ENCODE measurements at regions not wholly inside any gene's neighbourhood (a gene's known extent, or its start where the extent isn't known, plus 50 kb on each side); places are given as distances from the start of the nearest gene placed in this dataset.

DNA sequence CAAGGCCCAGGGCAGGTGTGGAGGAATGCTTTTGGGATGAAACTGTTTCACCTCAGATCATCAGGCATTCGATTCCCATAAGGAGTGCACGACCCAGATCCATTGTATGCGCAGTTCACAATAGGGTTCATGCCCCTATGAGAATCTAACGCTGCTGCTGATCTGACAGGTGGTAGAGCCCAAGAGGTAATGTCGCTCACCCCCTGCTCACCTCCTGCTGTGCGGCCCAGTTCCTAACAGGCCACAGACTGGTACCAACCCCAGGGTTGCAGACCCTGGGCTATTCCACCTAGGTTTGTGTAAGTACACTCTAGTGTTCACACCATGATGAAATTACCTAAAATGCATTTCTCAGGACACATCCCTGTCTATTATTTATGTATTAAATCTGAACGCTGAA lies 72.5 kb downstream of the COPS8 start:
- H3K4me3 ChIP-seq (ENCODE audit: low read depth in 1 of 5, low read length in 5 of 5): no peak overlapping the region
- H3K9ac ChIP-seq (ENCODE audit: low read length in 5 of 5): no peak overlapping the region
- peaks cover 5 to 28% (median 9%) of the 10 kb centered on the region in 5 donors for H3K27me3 ChIP-seq (ENCODE audit: control insufficient read depth in 5 of 5, insufficient read depth in 4 of 5, low read length in 5 of 5)
- H3K36me3 ChIP-seq (ENCODE audit: control insufficient read depth in 5 of 5, insufficient read depth in 5 of 5, low read length in 5 of 5): no peaks in the 10 kb centered on the region
- no peak overlapping the region for H3K27ac ChIP-seq (ENCODE audit: low read depth, low read length)
- peaks cover 6 to 35% (median 26%) of the 10 kb centered on the region in 5 donors for H3K4me1 ChIP-seq (ENCODE audit: control insufficient read depth in 5 of 5, insufficient read depth in 5 of 5, low read length in 5 of 5)
- H3K9me3 ChIP-seq (ENCODE audit: control insufficient read depth in 5 of 5, low read length in 5 of 5): no peaks in the 10 kb centered on the region

DNA sequence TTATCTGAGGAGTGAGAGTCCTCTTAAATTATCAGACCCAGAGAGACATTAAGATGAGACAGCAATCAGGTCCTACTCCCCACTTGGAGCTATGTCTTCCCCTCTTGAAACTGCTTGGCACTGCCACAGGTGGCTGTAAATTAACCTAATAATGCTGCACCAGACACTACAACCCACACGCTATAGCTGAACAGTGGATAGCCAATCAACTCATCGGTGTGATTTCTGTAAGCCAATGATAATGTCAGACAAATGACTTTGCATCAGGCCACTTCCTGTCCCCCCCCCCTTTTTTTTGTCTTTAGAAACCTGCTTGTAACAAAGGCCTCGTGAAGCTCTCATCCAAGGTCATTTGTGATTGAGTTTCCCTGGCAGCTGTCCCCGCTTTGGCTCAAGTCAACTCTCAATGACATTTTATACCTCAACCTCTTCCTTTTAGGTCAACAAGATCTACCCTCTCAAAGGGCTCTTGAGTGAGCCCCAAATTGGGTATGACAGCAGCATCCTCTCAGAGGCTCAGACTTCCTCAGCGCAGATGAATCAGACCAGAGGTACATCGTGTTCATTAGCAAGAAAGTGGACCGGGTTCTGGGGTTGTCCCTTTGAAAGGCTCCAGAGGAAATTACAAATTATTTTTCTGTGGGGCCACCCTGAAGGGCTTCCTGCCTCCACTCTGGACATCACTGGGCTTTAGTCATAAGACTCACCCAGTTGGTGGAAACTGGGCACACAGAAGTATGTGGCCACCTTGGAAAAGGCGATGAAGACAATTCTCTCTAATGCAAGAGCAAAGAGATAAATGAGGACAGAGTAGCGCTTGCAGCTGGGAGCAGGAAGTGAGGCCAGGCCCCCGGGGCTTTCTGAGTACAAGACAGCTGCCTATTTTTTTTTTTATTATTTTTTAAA lies 73.6 kb downstream of the COPS8 start:
- H3K9me3 ChIP-seq (ENCODE audit: control insufficient read depth in 5 of 5, low read length in 5 of 5): no peaks in the 10 kb centered on the region
- H3K27ac ChIP-seq (ENCODE audit: low read depth, low read length): no peak overlapping the region
- peaks cover 6 to 35% (median 26%) of the 10 kb centered on the region in 5 donors for H3K4me1 ChIP-seq (ENCODE audit: control insufficient read depth in 5 of 5, insufficient read depth in 5 of 5, low read length in 5 of 5)
- H3K9ac ChIP-seq (ENCODE audit: low read length in 5 of 5): no peak overlapping the region
- H3K36me3 ChIP-seq (ENCODE audit: control insufficient read depth in 5 of 5, insufficient read depth in 5 of 5, low read length in 5 of 5): no peaks in the 10 kb centered on the region
- H3K4me3 ChIP-seq (ENCODE audit: low read depth in 1 of 5, low read length in 5 of 5): no peak overlapping the region
- peaks cover 5 to 28% (median 9%) of the 10 kb centered on the region in 5 donors for H3K27me3 ChIP-seq (ENCODE audit: control insufficient read depth in 5 of 5, insufficient read depth in 4 of 5, low read length in 5 of 5)

DNA sequence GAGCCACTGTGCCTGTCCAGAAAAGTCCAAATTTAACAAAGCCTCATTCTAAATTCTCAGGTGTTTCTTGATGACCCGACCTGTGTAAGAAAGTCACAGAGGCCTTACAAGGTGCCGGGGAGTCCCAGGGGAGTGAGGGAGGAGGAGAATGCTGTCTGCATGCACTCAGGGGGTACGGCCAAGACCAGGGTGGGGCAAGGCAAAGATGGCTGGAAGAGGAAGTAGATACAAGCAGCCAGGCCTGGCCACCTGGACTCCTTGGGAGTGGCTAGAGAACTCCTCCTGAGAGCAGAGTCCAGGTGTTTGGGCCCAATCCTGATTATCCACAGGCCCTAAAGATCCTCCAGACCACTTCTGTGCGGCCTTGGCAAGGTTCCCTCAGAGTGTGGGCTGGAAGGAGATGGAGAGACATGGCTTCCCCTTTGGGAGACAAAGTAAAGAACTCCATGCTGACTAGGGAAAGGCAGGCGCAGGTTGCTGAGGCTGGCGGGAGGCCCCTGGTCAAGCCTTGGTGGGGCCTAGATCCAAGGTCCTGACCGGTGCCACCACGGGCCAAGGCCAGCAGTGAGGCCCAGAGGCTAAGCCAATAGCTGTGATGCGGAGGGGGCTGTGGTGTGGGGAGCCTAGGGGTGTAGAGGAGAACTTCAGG lies 74.7 kb downstream of the COPS8 start:
- Histone ChIP-seq H3K9ac (ENCODE audit: low read length in 5 of 5) (no peak overlapping the region), H3K36me3 (ENCODE audit: control insufficient read depth in 5 of 5, insufficient read depth in 5 of 5, low read length in 5 of 5) (no peaks in the 10 kb centered on the region), H3K4me1 (ENCODE audit: control insufficient read depth in 5 of 5, insufficient read depth in 5 of 5, low read length in 5 of 5) (peaks cover 6 to 33% (median 25%) of the 10 kb centered on the region in 5 donors), H3K4me3 (ENCODE audit: low read depth in 1 of 5, low read length in 5 of 5) (no peak overlapping the region), H3K9me3 (ENCODE audit: control insufficient read depth in 5 of 5, low read length in 5 of 5) (no peaks in the 10 kb centered on the region), H3K27ac (ENCODE audit: low read depth, low read length) (peak overlapping the region; percentile 58), H3K27me3 (ENCODE audit: control insufficient read depth in 5 of 5, insufficient read depth in 4 of 5, low read length in 5 of 5) (peaks cover 5 to 23% (median 8%) of the 10 kb centered on the region in 5 donors)

DNA sequence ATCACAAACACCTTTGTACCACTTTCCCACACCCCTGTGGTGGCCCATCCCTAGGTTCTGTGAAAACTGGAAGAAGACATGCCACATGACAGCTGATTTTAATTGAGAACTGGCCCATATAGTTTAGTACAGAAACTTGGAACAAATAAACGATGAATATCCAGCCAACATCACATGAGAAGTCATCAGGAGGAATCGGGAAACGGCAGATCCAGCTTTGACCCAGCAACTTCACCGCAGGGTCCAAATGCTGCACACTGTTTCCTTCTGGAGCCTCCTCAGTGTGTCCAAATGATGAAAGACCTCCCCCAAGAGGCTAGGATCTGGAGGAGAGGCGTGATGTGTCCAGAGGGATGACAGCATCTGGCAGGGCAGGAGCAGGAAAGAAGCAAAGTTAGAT lies 75.5 kb downstream of the COPS8 start:
- H3K27ac ChIP-seq (ENCODE audit: low read depth, low read length): peak overlapping the region; percentile 58
- peaks cover 4 to 16% (median 8%) of the 10 kb centered on the region in 5 donors for H3K27me3 ChIP-seq (ENCODE audit: control insufficient read depth in 5 of 5, insufficient read depth in 4 of 5, low read length in 5 of 5)
- no peak overlapping the region for H3K4me3 ChIP-seq (ENCODE audit: low read depth in 1 of 5, low read length in 5 of 5)
- H3K36me3 ChIP-seq (ENCODE audit: control insufficient read depth in 5 of 5, insufficient read depth in 5 of 5, low read length in 5 of 5): no peaks in the 10 kb centered on the region
- no peaks in the 10 kb centered on the region for H3K9me3 ChIP-seq (ENCODE audit: control insufficient read depth in 5 of 5, low read length in 5 of 5)
- H3K9ac ChIP-seq (ENCODE audit: low read length in 5 of 5): no peak overlapping the region
- peaks cover 4 to 26% (median 20%) of the 10 kb centered on the region in 5 donors for H3K4me1 ChIP-seq (ENCODE audit: control insufficient read depth in 5 of 5, insufficient read depth in 5 of 5, low read length in 5 of 5)

DNA sequence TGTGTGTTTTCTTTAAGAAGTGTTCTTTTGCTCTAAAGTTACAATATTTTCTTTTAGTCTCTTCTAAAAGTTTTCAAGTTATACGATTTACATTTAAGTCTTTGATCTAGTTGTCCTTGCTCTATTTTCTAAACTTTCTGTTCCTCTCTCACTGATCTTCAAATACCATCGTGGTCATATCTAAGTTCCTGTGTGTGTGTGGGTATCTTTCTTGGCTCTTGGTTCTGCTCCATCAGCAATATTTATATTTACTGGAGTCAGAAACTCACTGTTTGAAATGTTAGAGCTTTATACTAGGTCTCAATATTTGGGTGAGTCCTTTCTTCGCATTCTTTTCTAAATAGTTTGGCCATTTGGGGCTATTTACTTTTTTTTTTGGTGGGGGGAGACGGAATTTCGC lies 77.3 kb downstream of the COPS8 start:
- Histone ChIP-seq H3K9ac (ENCODE audit: low read length in 5 of 5) (no peak overlapping the region), H3K27me3 (ENCODE audit: control insufficient read depth in 5 of 5, insufficient read depth in 4 of 5, low read length in 5 of 5) (peaks cover 0 to 8% (median 0%) of the 10 kb centered on the region in 5 donors), H3K9me3 (ENCODE audit: control insufficient read depth in 5 of 5, low read length in 5 of 5) (peaks cover 0 to 2% (median 0%) of the 10 kb centered on the region in 5 donors), H3K27ac (ENCODE audit: low read depth, low read length) (no peak overlapping the region), H3K4me1 (ENCODE audit: control insufficient read depth in 5 of 5, insufficient read depth in 5 of 5, low read length in 5 of 5) (peaks cover 0 to 15% (median 12%) of the 10 kb centered on the region in 5 donors), H3K4me3 (ENCODE audit: low read depth in 1 of 5, low read length in 5 of 5) (no peak overlapping the region), H3K36me3 (ENCODE audit: control insufficient read depth in 5 of 5, insufficient read depth in 5 of 5, low read length in 5 of 5) (no peaks in the 10 kb centered on the region)

DNA sequence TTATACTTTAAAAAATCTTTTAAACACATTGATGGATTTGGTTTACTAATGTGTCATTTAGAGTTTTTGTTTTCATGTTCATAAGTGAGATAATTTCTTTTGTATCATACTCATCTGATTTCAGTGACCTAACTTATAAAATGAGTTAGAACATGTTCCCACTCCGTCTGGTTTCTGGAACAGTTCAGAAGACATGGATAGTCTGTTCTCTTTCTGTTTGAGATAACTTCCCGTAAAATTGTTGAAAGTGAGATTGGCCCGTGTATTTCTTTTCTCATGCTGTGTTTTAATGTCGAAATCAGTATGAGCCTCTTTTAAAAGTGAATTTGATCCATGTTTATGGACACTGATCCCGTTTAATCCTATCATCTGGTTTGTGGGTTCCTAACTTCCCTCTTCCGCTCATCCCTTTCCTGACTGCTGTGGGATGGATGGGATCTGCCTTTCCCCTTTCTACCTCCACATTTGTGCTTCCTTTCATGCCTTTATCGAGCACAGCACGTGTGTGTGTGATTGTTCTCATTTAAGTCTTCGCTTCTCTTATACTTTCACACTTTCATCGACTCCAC lies 78.9 kb downstream of the COPS8 start:
- H3K9ac ChIP-seq (ENCODE audit: low read length in 5 of 5): no peak overlapping the region
- peaks cover 0 to 3% (median 2%) of the 10 kb centered on the region in 5 donors for H3K9me3 ChIP-seq (ENCODE audit: control insufficient read depth in 5 of 5, low read length in 5 of 5)
- H3K27me3 ChIP-seq (ENCODE audit: control insufficient read depth in 5 of 5, insufficient read depth in 4 of 5, low read length in 5 of 5): peaks cover 0 to 8% (median 0%) of the 10 kb centered on the region in 5 donors
- H3K4me3 ChIP-seq (ENCODE audit: low read depth in 1 of 5, low read length in 5 of 5): no peak overlapping the region
- no peak overlapping the region for H3K27ac ChIP-seq (ENCODE audit: low read depth, low read length)
- H3K36me3 ChIP-seq (ENCODE audit: control insufficient read depth in 5 of 5, insufficient read depth in 5 of 5, low read length in 5 of 5): no peaks in the 10 kb centered on the region
- peaks cover 4 to 18% (median 12%) of the 10 kb centered on the region in 5 donors for H3K4me1 ChIP-seq (ENCODE audit: control insufficient read depth in 5 of 5, insufficient read depth in 5 of 5, low read length in 5 of 5)

DNA sequence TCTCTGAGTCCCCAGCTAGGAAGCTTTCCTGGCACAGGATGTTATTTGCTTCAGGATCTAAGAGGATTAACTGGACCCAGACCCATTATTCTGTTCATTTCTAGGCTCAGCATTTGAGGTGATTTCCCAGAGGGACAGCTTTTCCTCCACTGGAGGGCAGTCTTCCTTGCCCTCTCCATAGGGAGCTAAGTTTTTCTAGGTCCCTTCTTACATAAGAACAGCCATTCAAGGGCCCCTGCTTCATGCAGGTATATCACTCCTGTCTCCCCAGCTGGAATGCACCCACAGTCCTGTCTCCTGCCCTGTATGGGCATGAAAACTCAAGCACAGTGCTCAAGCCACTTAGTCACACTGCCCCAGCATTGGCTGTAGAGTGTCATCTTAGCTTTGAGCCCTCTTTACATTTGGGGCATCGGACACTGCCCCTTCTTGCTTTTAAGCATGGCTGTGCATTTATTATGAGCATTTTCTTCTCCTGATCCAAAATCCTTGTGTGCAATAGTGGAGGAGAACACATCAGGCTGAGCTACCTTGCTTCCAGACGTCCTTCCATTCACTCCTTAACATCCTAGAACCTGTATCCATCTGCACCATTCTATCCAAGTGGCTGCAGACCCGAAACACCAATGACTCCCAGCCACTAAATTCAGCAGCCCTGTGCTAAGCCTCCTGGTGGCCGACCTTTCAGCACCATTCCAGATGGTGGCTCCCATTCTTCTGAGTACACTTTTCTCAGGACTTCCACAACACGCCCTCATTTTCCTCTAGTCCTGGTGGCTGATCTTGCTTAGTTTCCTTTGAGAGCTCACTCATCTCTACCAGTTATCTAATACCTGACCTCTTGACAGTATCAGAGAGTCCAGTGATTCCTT lies 80.0 kb downstream of the COPS8 start:
- H3K9me3 ChIP-seq (ENCODE audit: control insufficient read depth in 5 of 5, low read length in 5 of 5): peaks cover 0 to 3% (median 2%) of the 10 kb centered on the region in 5 donors
- H3K27me3 ChIP-seq (ENCODE audit: control insufficient read depth in 5 of 5, insufficient read depth in 4 of 5, low read length in 5 of 5): peaks cover 0 to 5% (median 0%) of the 10 kb centered on the region in 5 donors
- H3K27ac ChIP-seq (ENCODE audit: low read depth, low read length): no peak overlapping the region
- no peaks in the 10 kb centered on the region for H3K36me3 ChIP-seq (ENCODE audit: control insufficient read depth in 5 of 5, insufficient read depth in 5 of 5, low read length in 5 of 5)
- peaks cover 3 to 24% (median 11%) of the 10 kb centered on the region in 5 donors for H3K4me1 ChIP-seq (ENCODE audit: control insufficient read depth in 5 of 5, insufficient read depth in 5 of 5, low read length in 5 of 5)
- H3K9ac ChIP-seq (ENCODE audit: low read length in 5 of 5): no peak overlapping the region
- no peak overlapping the region for H3K4me3 ChIP-seq (ENCODE audit: low read depth in 1 of 5, low read length in 5 of 5)

DNA sequence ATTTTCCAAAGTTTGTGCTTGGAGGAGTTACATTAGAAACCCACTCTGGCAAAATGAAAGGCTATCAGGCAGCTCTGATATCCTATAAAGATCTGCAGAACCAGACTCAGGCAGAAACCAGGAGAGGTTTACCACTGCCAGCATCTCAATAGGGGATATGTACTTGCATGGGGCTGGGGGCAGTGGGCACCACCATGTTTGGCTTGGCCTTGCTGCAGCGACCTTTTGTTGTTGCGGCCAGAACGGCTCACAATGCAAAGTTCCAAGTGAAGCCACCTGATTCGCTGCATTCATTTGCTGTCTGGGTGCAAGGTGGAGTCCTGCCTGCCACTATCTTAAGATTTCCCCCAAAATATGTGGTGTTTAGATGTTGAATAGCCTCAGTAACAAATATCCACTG lies 81.3 kb downstream of the COPS8 start:
- no peak overlapping the region for H3K4me3 ChIP-seq (ENCODE audit: low read depth in 1 of 5, low read length in 5 of 5)
- no peak overlapping the region for H3K27ac ChIP-seq (ENCODE audit: low read depth, low read length)
- peaks cover 0 to 24% (median 16%) of the 10 kb centered on the region in 5 donors for H3K4me1 ChIP-seq (ENCODE audit: control insufficient read depth in 5 of 5, insufficient read depth in 5 of 5, low read length in 5 of 5)
- H3K27me3 ChIP-seq (ENCODE audit: control insufficient read depth in 5 of 5, insufficient read depth in 4 of 5, low read length in 5 of 5): peaks cover 0 to 5% (median 0%) of the 10 kb centered on the region in 5 donors
- H3K36me3 ChIP-seq (ENCODE audit: control insufficient read depth in 5 of 5, insufficient read depth in 5 of 5, low read length in 5 of 5): no peaks in the 10 kb centered on the region
- H3K9me3 ChIP-seq (ENCODE audit: control insufficient read depth in 5 of 5, low read length in 5 of 5): peaks cover 0 to 3% (median 2%) of the 10 kb centered on the region in 5 donors
- no peak overlapping the region for H3K9ac ChIP-seq (ENCODE audit: low read length in 5 of 5)

DNA sequence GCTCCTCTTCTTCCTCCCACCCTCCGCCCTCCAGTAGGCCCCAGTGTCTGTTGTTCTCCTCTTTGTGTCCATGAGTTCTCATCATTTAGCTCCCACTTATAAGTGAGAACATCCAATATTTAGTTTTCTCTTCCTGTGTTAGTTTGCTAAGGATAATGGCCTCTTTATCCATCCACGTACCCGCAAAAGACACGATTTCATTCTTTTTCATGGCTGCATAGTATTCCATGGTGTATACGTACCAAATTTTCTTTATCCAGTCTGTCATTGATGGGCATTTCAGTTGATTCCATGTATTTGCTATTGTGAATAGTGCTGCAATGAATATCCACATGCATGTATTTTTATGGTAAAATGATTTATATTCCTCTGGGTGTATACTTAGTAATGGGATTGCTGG lies 82.2 kb downstream of the COPS8 start:
- H3K9me3 ChIP-seq (ENCODE audit: control insufficient read depth in 5 of 5, low read length in 5 of 5): peaks cover 0 to 3% (median 2%) of the 10 kb centered on the region in 5 donors
- peaks cover 0 to 28% (median 18%) of the 10 kb centered on the region in 5 donors for H3K4me1 ChIP-seq (ENCODE audit: control insufficient read depth in 5 of 5, insufficient read depth in 5 of 5, low read length in 5 of 5)
- H3K36me3 ChIP-seq (ENCODE audit: control insufficient read depth in 5 of 5, insufficient read depth in 5 of 5, low read length in 5 of 5): no peaks in the 10 kb centered on the region
- H3K27ac ChIP-seq (ENCODE audit: low read depth, low read length): no peak overlapping the region
- H3K9ac ChIP-seq (ENCODE audit: low read length in 5 of 5): no peak overlapping the region
- H3K4me3 ChIP-seq (ENCODE audit: low read depth in 1 of 5, low read length in 5 of 5): no peak overlapping the region
- peaks cover 0 to 5% (median 0%) of the 10 kb centered on the region in 5 donors for H3K27me3 ChIP-seq (ENCODE audit: control insufficient read depth in 5 of 5, insufficient read depth in 4 of 5, low read length in 5 of 5)

Measured in subcutaneous abdominal adipose tissue (tissue), 5 donors.